H9 (cell line): ENCODE measurements at regions not wholly inside any gene's neighbourhood (a gene's known extent, or its start where the extent isn't known, plus 50 kb on each side); places are given as distances from the start of the nearest gene placed in this dataset.

Experiments
- DNase-seq: peaks from one replicate; pipeline ENCODE4 v3.0.0-alpha.2; 2017
- H2AFZ ChIP-seq: one replicate; pipeline ENCODE4 v1.6.1; 2013; ENCODE audit warnings: mild to moderate bottlenecking, low read length, control low read depth, moderate library complexity
- H2AK5ac ChIP-seq: 2 replicates; pipeline ENCODE4 v1.6.1; 2013; ENCODE audit warnings: low read length, control low read depth, mixed read lengths; ENCODE audit not compliant: insufficient read length
- H2BK120ac ChIP-seq: one replicate; pipeline ENCODE4 v1.6.1; 2013; ENCODE audit warnings: low read depth, mild to moderate bottlenecking, low read length, control low read depth, inconsistent platforms; ENCODE audit not compliant: poor library complexity, severe bottlenecking
- H2BK12ac ChIP-seq: 2 replicates; pipeline ENCODE4 v1.6.1; 2013; ENCODE audit warnings: low read length, control low read depth, mixed read lengths, low read depth; ENCODE audit not compliant: insufficient read length
- H2BK15ac ChIP-seq: 2 replicates; pipeline ENCODE4 v1.6.1; 2013; ENCODE audit warnings: low read depth, low read length, control low read depth
- H2BK20ac ChIP-seq: one replicate; pipeline ENCODE4 v1.6.1; 2013; ENCODE audit warnings: low read depth, mild to moderate bottlenecking, low read length, control low read depth, inconsistent platforms; ENCODE audit not compliant: poor library complexity, severe bottlenecking
- H2BK5ac ChIP-seq: 2 replicates; pipeline ENCODE4 v1.6.1; 2013; ENCODE audit warnings: low read length, control low read depth, mixed read lengths; ENCODE audit not compliant: insufficient read length
- H3K14ac ChIP-seq: 2 replicates; pipeline ENCODE4 v1.6.1; 2013; ENCODE audit warnings: low read length, control low read depth; ENCODE audit not compliant: insufficient read depth
- H3K18ac ChIP-seq: 2 replicates; pipeline ENCODE4 v1.6.1; 2013; ENCODE audit warnings: low read depth, mild to moderate bottlenecking, mixed read lengths, low read length, control low read depth; ENCODE audit not compliant: insufficient read length
- H3K23ac ChIP-seq: 2 replicates; pipeline ENCODE4 v1.6.1; 2013; ENCODE audit warnings: low read length, control low read depth, mixed read lengths, low read depth; ENCODE audit not compliant: insufficient read length
- H3K23me2 ChIP-seq: 2 replicates; pipeline ENCODE4 v1.6.1; 2013; ENCODE audit warnings: low read depth, mild to moderate bottlenecking, mixed read lengths, low read length, control low read depth; ENCODE audit not compliant: insufficient read length, poor library complexity, severe bottlenecking
- H3K27ac ChIP-seq: 2 replicates; pipeline ENCODE4 v1.5.1; 2013; ENCODE audit warnings: low read length, control low read depth, mixed read lengths, low read depth; ENCODE audit not compliant: insufficient read length
- H3K27me3 ChIP-seq: 2 replicates; pipeline ENCODE4 v1.6.1; 2013; ENCODE audit warnings: low read length, control low read depth, inconsistent platforms; ENCODE audit not compliant: insufficient read depth
- H3K4ac ChIP-seq: 2 replicates; pipeline ENCODE4 v1.6.1; 2013; ENCODE audit warnings: low read depth, mild to moderate bottlenecking, control low read depth, inconsistent platforms, low read length, moderate library complexity
- H3K4me1 ChIP-seq: 2 replicates; pipeline ENCODE4 v1.6.1; 2013; ENCODE audit warnings: low read length, control low read depth, inconsistent platforms; ENCODE audit not compliant: insufficient read depth
- H3K4me2 ChIP-seq: 2 replicates; pipeline ENCODE4 v1.6.1; 2013; ENCODE audit warnings: low read length, control low read depth, mixed read lengths; ENCODE audit not compliant: insufficient read length, insufficient read depth
- H3K56ac ChIP-seq: 2 replicates; pipeline ENCODE4 v1.6.1; 2013; ENCODE audit warnings: low read depth, mild to moderate bottlenecking, mixed read lengths, low read length, control low read depth; ENCODE audit not compliant: insufficient read length
- H3K79me1 ChIP-seq: 2 replicates; pipeline ENCODE4 v1.6.1; 2013; ENCODE audit warnings: low read depth, mild to moderate bottlenecking, moderate library complexity, low read length, control low read depth, inconsistent platforms; ENCODE audit not compliant: insufficient read depth, poor library complexity, severe bottlenecking
- H3K79me2 ChIP-seq: 2 replicates; pipeline ENCODE4 v1.6.1; 2013; ENCODE audit warnings: low read length, control low read depth, inconsistent platforms; ENCODE audit not compliant: insufficient read depth
- H3K9ac ChIP-seq: 2 replicates; pipeline ENCODE4 v1.6.1; 2013; ENCODE audit warnings: low read length, control low read depth, mixed read lengths; ENCODE audit not compliant: insufficient read length; ENCODE audit errors: extremely low read depth
- H3K9me3 ChIP-seq: one replicate; pipeline ENCODE4 v1.6.1; 2013; ENCODE audit warnings: low read depth, low read length, inconsistent platforms; ENCODE audit not compliant: control insufficient read depth
- H3T11ph ChIP-seq: one replicate; pipeline ENCODE4 v1.6.1; 2013; ENCODE audit warnings: mild to moderate bottlenecking, low read length, control low read depth, inconsistent platforms
- H4K20me1 ChIP-seq: one replicate; pipeline ENCODE4 v1.6.1; 2013; ENCODE audit not compliant: control insufficient read depth, insufficient read length, insufficient read depth
- H4K5ac ChIP-seq: 2 replicates; pipeline ENCODE4 v1.6.1; 2013; ENCODE audit warnings: low read depth, mild to moderate bottlenecking, mixed read lengths, low read length, control low read depth; ENCODE audit not compliant: insufficient read length
- H4K8ac ChIP-seq: replicated peaks from 2 replicates; pipeline ENCODE4 v1.6.1; 2013; ENCODE audit warnings: low read length, control low read depth, mixed read lengths, low read depth; ENCODE audit not compliant: insufficient read length
- H4K91ac ChIP-seq: 2 replicates; pipeline ENCODE4 v1.6.1; 2013; ENCODE audit warnings: low read depth, mild to moderate bottlenecking, moderate library complexity, mixed read lengths, low read length, control low read depth; ENCODE audit not compliant: insufficient read length
- H3K27ac Mint-ChIP-seq, 3 experiments: 2 replicates in 2 of 3; 3 replicates in 1 of 3; pipeline ENCODE4 v1.8.0; 2020 to 2021; ENCODE audit warnings: mixed read lengths in 3 of 3, mild to moderate bottlenecking in 1 of 3, moderate library complexity in 1 of 3
- H3K27me3 Mint-ChIP-seq: 2 replicates; pipeline ENCODE4 v1.8.0; 2021; ENCODE audit warnings: low read depth, mild to moderate bottlenecking, moderate library complexity, mixed read lengths
- H3K36me3 Mint-ChIP-seq, 3 experiments: 2 replicates in 2 of 3; 3 replicates in 1 of 3; pipeline ENCODE4 v1.8.0; 2020 to 2021; ENCODE audit warnings: low read depth in 3 of 3, mixed read lengths in 3 of 3; ENCODE audit not compliant: insufficient read depth in 1 of 3
- H3K4me1 Mint-ChIP-seq, 2 experiments: 2 replicates each; pipeline ENCODE4 v1.8.0; 2020; ENCODE audit warnings: mixed read lengths in 2 of 2
- H3K4me3 Mint-ChIP-seq, 2 experiments: 2 replicates in 1 of 2; 3 replicates in 1 of 2; pipeline ENCODE4 v1.8.0; 2020 to 2021; ENCODE audit warnings: mild to moderate bottlenecking in 2 of 2, mixed read lengths in 2 of 2, moderate library complexity in 1 of 2
- H3K9me3 Mint-ChIP-seq, 2 experiments: 2 replicates in 1 of 2; 3 replicates in 1 of 2; pipeline ENCODE4 v1.8.0; 2020; ENCODE audit warnings: mild to moderate bottlenecking in 2 of 2, mixed read lengths in 2 of 2, moderate library complexity in 1 of 2
- CTCF ChIP-seq: fragments of 200-600 bp; sonication (generic); conservative IDR thresholded peaks from 3 replicates; pipeline ENCODE4 v1.8.0; 2021; ENCODE audit warnings: antibody characterized with exemption, mild to moderate bottlenecking
- WGBS: extraction: QIAGEN DNeasy Blood & Tissue Kit; methylation state at CpG from one replicate; pipeline ENCODE4 v1.1.7; 2013; ENCODE audit warnings: missing lambda C conversion rate, low lambda C conversion rate, mixed read lengths; ENCODE audit not compliant: insufficient read length; ENCODE audit errors: extremely low coverage; 5-methylcytosine and 5-hydroxymethylcytosine counted together

GRCh38 chr9:86665416-86665815 lies 281.9 kb downstream of the GAS1 start:
- Histone ChIP-seq H3K4ac (no peak overlapping the region), H3K9me3 (peaks cover under 1% of the 10 kb centered on the region), H3K56ac (no peak overlapping the region), H2AK5ac (no peak overlapping the region), H2BK12ac (no peak overlapping the region), H3K79me1 (no peaks in the 10 kb centered on the region), H3K79me2 (no peaks in the 10 kb centered on the region), H3K4me1 (no peaks in the 10 kb centered on the region), H3K4me2 (no peak overlapping the region), H2AFZ (no peak overlapping the region), H3K18ac (no peak overlapping the region), H4K8ac (no peak overlapping the region), H3K23ac (no peak overlapping the region), H2BK5ac (no peak overlapping the region), H3K27ac (no peak overlapping the region), H4K5ac (no peak overlapping the region), H2BK20ac (no peak overlapping the region), H2BK15ac (no peak overlapping the region), H3K9ac (no peak overlapping the region), H3K27me3 (no peaks in the 10 kb centered on the region; the same call in 1 of the 2 replicates), H2BK120ac (no peak overlapping the region), H3K14ac (no peak overlapping the region), H4K20me1 (no peaks in the 10 kb centered on the region), H3K23me2 (no peaks in the 10 kb centered on the region), H4K91ac (no peak overlapping the region), H3T11ph (no peak overlapping the region)
- H3K27me3 Mint-ChIP-seq, result peaks cover 5% of the 10 kb centered on the region
- H3K4me3 Mint-ChIP-seq, result no peak overlapping the region
- H3K27ac Mint-ChIP-seq, result no peak overlapping the region; a peak in 1 of 7 replicates
- WGBS, result no CpG with 5 or more reads among the region's 1 CpG
- H3K4me1 Mint-ChIP-seq, result no peaks in the 10 kb centered on the region
- peaks cover 0 to 3% of the 10 kb centered on the region in 2 experiments; a peak in 2 of 5 replicates for H3K9me3 Mint-ChIP-seq
- no peaks in the 10 kb centered on the region; a peak in 1 of 7 replicates for H3K36me3 Mint-ChIP-seq
- no peak for DNase-seq
- no peak for TF ChIP-seq CTCF
